HCT116 (cell line): ENCODE measurements at regions not wholly inside any gene's neighbourhood (a gene's known extent, or its start where the extent isn't known, plus 50 kb on each side); places are given as distances from the start of the nearest gene placed in this dataset.

Experiments used
- ATAC-seq: fragments of 200-7000 bp; cut with Tn5 transposase; 2 replicates; pipeline ENCODE4 v1.9.1; 2020; ENCODE audit warnings: mild to moderate bottlenecking, moderate library complexity
- BruUV-seq: library from RNA; stranded (reverse); fragments of 400-500 nt; replicated peaks from 2 replicates; lab custom pipeline; 2021; lab: Mats Ljungman, UMichigan
- CTCF ChIA-PET: fragments of 300-600 bp; sonication (Branson Sonifier 250); formaldehyde crosslinking; loops from one replicate; lab custom pipeline; 2021; ENCODE audit warnings: antibody characterized with exemption; lab: Charles Lee
- POLR2A ChIA-PET: fragments of 300-600, 350-600 bp; sonication (Branson Sonifier 250); formaldehyde crosslinking; loops from one replicate; lab custom pipeline; 2021; ENCODE audit warnings: antibody characterized with exemption; lab: Charles Lee
- RAD21 ChIA-PET, 2 experiments: fragments of 300-600 bp; sonication (Branson Sonifier 250); formaldehyde crosslinking; loops; one replicate each; lab custom pipeline; 2023; ENCODE audit warnings: low total read pairs in 2 of 2; ENCODE audit not compliant: uncharacterized antibody in 2 of 2, unreplicated experiment in 2 of 2, low non-redundant PET in 1 of 2; lab: Charles Lee
- DNase-seq: peaks from one replicate; pipeline ENCODE4 v3.0.0-alpha.2; 2010; ENCODE audit warnings: low read depth, low spot score
- H2AFZ ChIP-seq: fragments of 200-600 bp; shearing (Covaris generic), sonication (generic); 2 replicates; pipeline ENCODE4 v1.6.1; 2017; ENCODE audit warnings: low read depth, mixed run types, mixed read lengths, antibody characterized with exemption, low read length; ENCODE audit not compliant: poor library complexity, severe bottlenecking
- H3K27ac ChIP-seq: 2 replicates; pipeline ENCODE4 v1.5.1; 2012; ENCODE audit warnings: low read depth, low read length
- H3K27me3 ChIP-seq: fragments of 200-600 bp; sonication (generic); 2 replicates; pipeline ENCODE4 v1.6.1; 2016; ENCODE audit warnings: mixed run types, low read length, mixed read lengths; ENCODE audit not compliant: insufficient read depth
- H3K36me3 ChIP-seq, 2 experiments: fragments of 200-500 bp in 1 of 2; fragments of 200-600 bp in 1 of 2; sonication (Bioruptor generic) in 1 of 2; sonication (generic) in 1 of 2; 2 replicates each; pipeline versions ENCODE4 v1.5.1 to v1.6.1; 2014 to 2016; ENCODE audit warnings: low read length in 2 of 2, inconsistent platforms in 1 of 2, mixed read lengths in 1 of 2, mixed run types in 1 of 2; ENCODE audit not compliant: insufficient read depth in 2 of 2, control insufficient read depth in 1 of 2
- H3K4me1 ChIP-seq, 2 experiments: fragments of 200-600 bp in 1 of 2; sonication (generic) in 1 of 2; 2 replicates each; pipeline versions ENCODE4 v1.5.1 to v1.6.1; 2012 to 2017; ENCODE audit warnings: low read length in 2 of 2, inconsistent platforms in 1 of 2, mild to moderate bottlenecking in 1 of 2, mixed read lengths in 1 of 2, mixed run types in 1 of 2, moderate library complexity in 1 of 2; ENCODE audit not compliant: insufficient read depth in 2 of 2, control insufficient read depth in 1 of 2
- H3K4me2 ChIP-seq: fragments of 200-600 bp; sonication (generic); 2 replicates; pipeline ENCODE4 v1.6.1; 2017; ENCODE audit warnings: mixed run types, low read length, mixed read lengths
- H3K4me3 ChIP-seq, 2 experiments: fragments of 200-600 bp in 1 of 2; sonication (generic) in 1 of 2; replicated peaks in 1 of 2; 2 replicates each; pipeline ENCODE4 v1.5.1; 2011 to 2016; ENCODE audit warnings: low read length in 2 of 2, control low read depth in 1 of 2, low read depth in 1 of 2, mild to moderate bottlenecking in 1 of 2, mixed read lengths in 1 of 2, mixed run types in 1 of 2
- H3K79me2 ChIP-seq: fragments of 200-600 bp; sonication (generic); 2 replicates; pipeline ENCODE4 v1.6.1; 2017; ENCODE audit warnings: mild to moderate bottlenecking, mixed run types, low read length, moderate library complexity, mixed read lengths; ENCODE audit not compliant: insufficient read depth
- H3K9ac ChIP-seq: fragments of 200-600 bp; sonication (generic); 2 replicates; pipeline ENCODE4 v1.6.1; 2016; ENCODE audit warnings: low read length, mixed read lengths
- H3K9me2 ChIP-seq: fragments of 200-600 bp; sonication (generic), shearing (Covaris generic); 2 replicates; pipeline ENCODE4 v1.6.1; 2017; ENCODE audit warnings: mixed run types, mild to moderate bottlenecking, moderate library complexity; ENCODE audit not compliant: insufficient read depth
- H3K9me3 ChIP-seq, 2 experiments: fragments of 200-500 bp in 1 of 2; fragments of 200-600 bp in 1 of 2; sonication (Bioruptor generic) in 1 of 2; sonication (generic) in 1 of 2; 2 replicates each; pipeline ENCODE4 v1.6.1; 2014 to 2017; ENCODE audit warnings: low read length in 2 of 2, mixed read lengths in 2 of 2, inconsistent platforms in 1 of 2, low read depth in 1 of 2, mild to moderate bottlenecking in 1 of 2, mixed run types in 1 of 2, moderate library complexity in 1 of 2; ENCODE audit not compliant: control insufficient read depth in 1 of 2, insufficient read depth in 1 of 2
- H4K20me1 ChIP-seq: fragments of 200-600 bp; sonication (generic), shearing (Covaris generic); 2 replicates; pipeline ENCODE4 v1.6.1; 2017; ENCODE audit warnings: mixed run types, mild to moderate bottlenecking, moderate library complexity; ENCODE audit not compliant: insufficient read depth
- CEBPB ChIP-seq: IDR thresholded peaks from 2 replicates; pipeline ENCODE4 v1.6.1; 2012; ENCODE audit warnings: low read depth
- EGR1 ChIP-seq: IDR thresholded peaks from 2 replicates; pipeline ENCODE4 v1.6.1; 2012; ENCODE audit warnings: low read depth
- ELF1 ChIP-seq: IDR thresholded peaks from 2 replicates; pipeline ENCODE4 v1.6.1; 2012; ENCODE audit warnings: low read depth, borderline replicate concordance
- EZH2phosphoT487 ChIP-seq: fragments of 200-600 bp; IDR thresholded peaks from 2 replicates; pipeline ENCODE4 v1.6.1; 2018; ENCODE audit warnings: antibody characterized with exemption, borderline replicate concordance
- FOSL1 ChIP-seq: IDR thresholded peaks from 2 replicates; pipeline ENCODE4 v1.6.1; 2012; ENCODE audit warnings: low read depth
- JUND ChIP-seq: IDR thresholded peaks from 2 replicates; pipeline ENCODE4 v1.6.1; 2012
- POLR2AphosphoS5 ChIP-seq: IDR thresholded peaks from 2 replicates; pipeline ENCODE4 v1.6.1; 2011; ENCODE audit warnings: mild to moderate bottlenecking, low read depth, low read length, moderate library complexity
- RAD21 ChIP-seq: IDR thresholded peaks from 2 replicates; pipeline ENCODE4 v1.6.1; 2012; ENCODE audit warnings: low read depth, mild to moderate bottlenecking
- SIN3A ChIP-seq: IDR thresholded peaks from 2 replicates; pipeline ENCODE4 v1.6.1; 2012; ENCODE audit warnings: low read depth
- SRF ChIP-seq: IDR thresholded peaks from 2 replicates; pipeline ENCODE4 v1.6.1; 2012; ENCODE audit warnings: low read depth
- TCF7L2 ChIP-seq: IDR thresholded peaks from 2 replicates; pipeline ENCODE4 v1.7.0; 2011; ENCODE audit warnings: borderline replicate concordance, inconsistent platforms; ENCODE audit not compliant: insufficient read depth, insufficient read length; ENCODE audit errors: extremely low read depth
- ZFX ChIP-seq: fragments of 450-650 bp; IDR thresholded peaks from 2 replicates; pipeline ENCODE4 v1.6.1; 2017
- intact Hi-C: fragments of 100-400 bp; cut with micrococcal nuclease; formaldehyde crosslinking; loops from 2 replicates; pipeline ENCODE4 v1.10.0; 2022
- TF ChIP-seq, protein P1 (sequence below), 3 experiments: fragments of 200-600 bp in 1 of 3; sonication (generic) in 1 of 3; IDR thresholded peaks in 2 of 3; conservative IDR thresholded peaks in 1 of 3; 2 replicates each; pipeline ENCODE4 v1.5.1; 2012 to 2017; ENCODE audit warnings: low read depth in 2 of 3, low read length in 2 of 3, antibody characterized with exemption in 1 of 3, borderline replicate concordance in 1 of 3, control low read depth in 1 of 3, mild to moderate bottlenecking in 1 of 3, mixed read lengths in 1 of 3, mixed run types in 1 of 3, moderate library complexity in 1 of 3; ENCODE audit not compliant: insufficient read depth in 1 of 3
- TF ChIP-seq, protein P2 (sequence below): IDR thresholded peaks from 2 replicates; pipeline ENCODE4 v1.6.1; 2011; ENCODE audit warnings: mild to moderate bottlenecking, low read length, moderate library complexity; ENCODE audit not compliant: insufficient replicate concordance; ENCODE audit errors: extremely low read depth

DNA sequence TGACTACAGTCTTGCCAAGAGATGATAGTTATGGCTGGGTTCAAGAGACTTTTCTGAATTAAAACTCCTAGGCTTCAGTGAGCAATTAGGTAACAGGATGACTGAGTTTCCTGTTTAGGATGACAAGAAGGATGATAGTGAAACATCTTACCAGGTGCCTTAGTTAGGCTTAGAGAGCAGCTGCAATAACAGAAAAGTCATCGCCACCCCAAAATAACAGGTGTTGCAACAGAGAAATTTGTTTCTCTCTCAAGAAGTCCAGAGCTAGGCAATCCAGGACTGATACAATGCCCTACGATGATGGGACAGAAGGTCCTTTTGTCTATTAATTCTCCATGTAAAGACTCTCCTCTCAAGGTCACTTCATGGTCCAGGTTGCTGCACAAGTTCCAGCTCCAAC is 361.8 kb downstream of the CAAP1 start:
- ChIA-PET POLR2A (no interaction called here), CTCF (no interaction called here), RAD21 (no interaction called here)

DNA sequence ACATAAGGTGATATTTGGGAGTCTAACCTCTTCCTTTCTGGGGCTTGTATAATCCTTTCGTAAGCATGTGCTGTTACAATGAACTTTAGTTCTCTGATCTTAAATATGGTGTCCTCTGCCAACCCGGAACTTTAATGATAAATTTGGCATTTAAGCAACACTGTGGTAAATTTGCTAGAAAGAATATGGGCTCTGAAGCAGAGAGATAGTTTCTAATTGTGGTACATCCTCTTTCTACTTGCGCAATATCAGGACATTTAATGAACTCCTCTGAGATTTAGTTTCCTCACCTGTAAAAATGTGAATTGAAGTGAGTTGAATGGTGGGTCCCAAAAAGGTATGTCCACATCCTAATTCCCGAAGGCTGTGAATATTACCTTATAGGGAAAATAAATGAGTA is 364.7 kb downstream of the CAAP1 start:
- H3K9me2 ChIP-seq: no peaks in the 10 kb centered on the region
- no peaks in the 10 kb centered on the region for H3K9me3 ChIP-seq
- H3K27ac ChIP-seq: no peak overlapping the region
- ATAC-seq (no peak), DNase-seq (no peak)
- H3K36me3 ChIP-seq: no peaks in the 10 kb centered on the region
- intact Hi-C loops: no loop called here
- H3K4me3 ChIP-seq: no peak overlapping the region
- ChIA-PET POLR2A (no interaction called here), CTCF (no interaction called here), RAD21 (no interaction called here)
- H2AFZ ChIP-seq: no peak overlapping the region
- no peaks in the 10 kb centered on the region for H3K4me1 ChIP-seq
- no peak overlapping the region for H3K9ac ChIP-seq
- no peaks in the 10 kb centered on the region for H3K79me2 ChIP-seq
- H3K4me2 ChIP-seq: no peak overlapping the region
- no peaks in the 10 kb centered on the region for H3K27me3 ChIP-seq
- BruUV-seq: no TSS peak
- no peaks in the 10 kb centered on the region for H4K20me1 ChIP-seq
- no peak for TF ChIP-seq RAD21
- no peak for TF ChIP-seq EGR1
- no peak for TF ChIP-seq ELF1
- TF ChIP-seq POLR2AphosphoS5: no peak
- TF ChIP-seq, protein P1, sequence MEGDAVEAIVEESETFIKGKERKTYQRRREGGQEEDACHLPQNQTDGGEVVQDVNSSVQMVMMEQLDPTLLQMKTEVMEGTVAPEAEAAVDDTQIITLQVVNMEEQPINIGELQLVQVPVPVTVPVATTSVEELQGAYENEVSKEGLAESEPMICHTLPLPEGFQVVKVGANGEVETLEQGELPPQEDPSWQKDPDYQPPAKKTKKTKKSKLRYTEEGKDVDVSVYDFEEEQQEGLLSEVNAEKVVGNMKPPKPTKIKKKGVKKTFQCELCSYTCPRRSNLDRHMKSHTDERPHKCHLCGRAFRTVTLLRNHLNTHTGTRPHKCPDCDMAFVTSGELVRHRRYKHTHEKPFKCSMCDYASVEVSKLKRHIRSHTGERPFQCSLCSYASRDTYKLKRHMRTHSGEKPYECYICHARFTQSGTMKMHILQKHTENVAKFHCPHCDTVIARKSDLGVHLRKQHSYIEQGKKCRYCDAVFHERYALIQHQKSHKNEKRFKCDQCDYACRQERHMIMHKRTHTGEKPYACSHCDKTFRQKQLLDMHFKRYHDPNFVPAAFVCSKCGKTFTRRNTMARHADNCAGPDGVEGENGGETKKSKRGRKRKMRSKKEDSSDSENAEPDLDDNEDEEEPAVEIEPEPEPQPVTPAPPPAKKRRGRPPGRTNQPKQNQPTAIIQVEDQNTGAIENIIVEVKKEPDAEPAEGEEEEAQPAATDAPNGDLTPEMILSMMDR (IDR thresholded peaks at IDR 0.05 in 2 of 3, conservative IDR thresholded peaks at IDR 0.05 in 1 of 3; ENCODE audit: borderline replicate concordance in 1 of 3, insufficient read depth in 1 of 3, low read depth in 2 of 3, low read length in 2 of 3): no peak
- no peak for TF ChIP-seq SRF
- TF ChIP-seq, protein P2, sequence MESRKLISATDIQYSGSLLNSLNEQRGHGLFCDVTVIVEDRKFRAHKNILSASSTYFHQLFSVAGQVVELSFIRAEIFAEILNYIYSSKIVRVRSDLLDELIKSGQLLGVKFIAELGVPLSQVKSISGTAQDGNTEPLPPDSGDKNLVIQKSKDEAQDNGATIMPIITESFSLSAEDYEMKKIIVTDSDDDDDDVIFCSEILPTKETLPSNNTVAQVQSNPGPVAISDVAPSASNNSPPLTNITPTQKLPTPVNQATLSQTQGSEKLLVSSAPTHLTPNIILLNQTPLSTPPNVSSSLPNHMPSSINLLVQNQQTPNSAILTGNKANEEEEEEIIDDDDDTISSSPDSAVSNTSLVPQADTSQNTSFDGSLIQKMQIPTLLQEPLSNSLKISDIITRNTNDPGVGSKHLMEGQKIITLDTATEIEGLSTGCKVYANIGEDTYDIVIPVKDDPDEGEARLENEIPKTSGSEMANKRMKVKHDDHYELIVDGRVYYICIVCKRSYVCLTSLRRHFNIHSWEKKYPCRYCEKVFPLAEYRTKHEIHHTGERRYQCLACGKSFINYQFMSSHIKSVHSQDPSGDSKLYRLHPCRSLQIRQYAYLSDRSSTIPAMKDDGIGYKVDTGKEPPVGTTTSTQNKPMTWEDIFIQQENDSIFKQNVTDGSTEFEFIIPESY: no peak

More for the DNA sequence above, 361.8 kb downstream of the CAAP1 start:
- Histone ChIP-seq H3K36me3 (no peaks in the 10 kb centered on the region), H4K20me1 (no peaks in the 10 kb centered on the region), H3K4me1 (no peaks in the 10 kb centered on the region), H3K9ac (no peak overlapping the region), H3K79me2 (no peaks in the 10 kb centered on the region), H2AFZ (no peak overlapping the region), H3K9me3 (no peaks in the 10 kb centered on the region), H3K4me2 (no peak overlapping the region), H3K4me3 (no peak overlapping the region), H3K27me3 (no peaks in the 10 kb centered on the region), H3K27ac (no peak overlapping the region), H3K9me2 (no peaks in the 10 kb centered on the region)
- BruUV-seq: no TSS peak
- ATAC-seq: no peak
- intact Hi-C loops: no loop called here
- DNase-seq: no peak
- no peak for TF ChIP-seq TCF7L2
- TF ChIP-seq CEBPB: no peak
- TF ChIP-seq EZH2phosphoT487: no peak
- TF ChIP-seq SRF: no peak
- TF ChIP-seq JUND: no peak
- no peak for TF ChIP-seq FOSL1
- TF ChIP-seq SIN3A: no peak
- TF ChIP-seq ZFX: no peak
- TF ChIP-seq, protein P2: no peak
